K562 (cell line): ENCODE measurements at regions not wholly inside any gene's neighbourhood (a gene's known extent, or its start where the extent isn't known, plus 50 kb on each side); places are given as distances from the start of the nearest gene placed in this dataset.

Source experiments
- ATAC-seq: fragments of 200-7000 bp; cut with Tn5 transposase; 3 replicates; pipeline ENCODE4 v1.9.1; 2020; ENCODE audit warnings: moderate library complexity
- BruUV-seq: library from RNA; stranded (reverse); fragments of 400-500 nt; replicated peaks from 2 replicates; lab custom pipeline; 2021; lab: Mats Ljungman, UMichigan
- CTCF ChIA-PET: fragments of 300-600 bp; formaldehyde crosslinking; extraction: SDS; loops from one replicate; lab custom pipeline; 2021; ENCODE audit warnings: low intra/inter-chr PET ratio; lab: Yijun Ruan, JAX
- POLR2A ChIA-PET: fragments of 300-600, 350-650 bp; sonication (Branson Sonifier 250); formaldehyde crosslinking; extraction: SDS; loops from one replicate; lab custom pipeline; 2021; ENCODE audit warnings: antibody characterized with exemption, inconsistent platforms; lab: Yijun Ruan, JAX
- DNase-seq, 4 experiments: peaks; one replicate each; pipeline versions ENCODE4 v3.0.0 to v3.0.0-alpha.2; 2011 to 2018; ENCODE audit warnings: low spot score in 3 of 4, mixed read lengths in 3 of 4; ENCODE audit errors: extremely low read depth in 1 of 4
- FAIRE-seq: peaks from 2 replicates; lab custom pipeline; 2011; peaks lifted over from hg19 to GRCh38; lab: Jason Lieb, UNC
- H2AFZ ChIP-seq: 2 replicates; pipeline ENCODE4 v1.6.0; 2011; ENCODE audit warnings: low read depth, low read length, control low read depth, inconsistent platforms
- H3K27ac ChIP-seq: fragments of 200-600 bp; 3 replicates; pipeline ENCODE4 v1.8.0; 2011; ENCODE audit warnings: low read depth, mild to moderate bottlenecking, control low read depth, inconsistent platforms, low read length, moderate library complexity, mixed read lengths; ENCODE audit errors: extremely low read depth
- H3K27me3 ChIP-seq, 2 experiments: fragments of 300-600 bp in 1 of 2; 2 replicates in 1 of 2; 3 replicates in 1 of 2; pipeline versions ENCODE4 v1.6.0 to v1.8.0; 2011; ENCODE audit warnings: inconsistent platforms in 2 of 2, low read length in 2 of 2, mild to moderate bottlenecking in 1 of 2, mixed read lengths in 1 of 2, moderate library complexity in 1 of 2; ENCODE audit not compliant: control insufficient read depth in 2 of 2, insufficient read depth in 2 of 2
- H3K36me3 ChIP-seq: fragments of 300-600 bp; 3 replicates; pipeline ENCODE4 v1.8.0; 2011; ENCODE audit warnings: mild to moderate bottlenecking, low read length, inconsistent platforms; ENCODE audit not compliant: control insufficient read depth, insufficient read depth
- H3K4me1 ChIP-seq, 2 experiments: fragments of 200-600 bp in 1 of 2; replicated peaks in 1 of 2; 2 replicates in 1 of 2; 3 replicates in 1 of 2; pipeline versions ENCODE4 v1.5.1 to v1.8.0; 2011; ENCODE audit warnings: inconsistent platforms in 2 of 2, low read length in 2 of 2, mild to moderate bottlenecking in 1 of 2, mixed read lengths in 1 of 2, moderate library complexity in 1 of 2; ENCODE audit not compliant: control insufficient read depth in 2 of 2, insufficient read depth in 2 of 2
- H3K4me2 ChIP-seq: 2 replicates; pipeline ENCODE4 v1.6.1; 2011; ENCODE audit warnings: low read length, control low read depth, inconsistent platforms, mixed read lengths; ENCODE audit not compliant: insufficient read depth
- H3K4me3 ChIP-seq: fragments of 200-600 bp; sonication (generic), shearing (Covaris generic); 2 replicates; pipeline ENCODE4 v1.5.1; 2016; ENCODE audit warnings: control low read depth, inconsistent platforms
- H3K79me2 ChIP-seq: fragments of 200-600 bp; 3 replicates; pipeline ENCODE4 v1.8.0; 2011; ENCODE audit warnings: low read length, inconsistent platforms; ENCODE audit not compliant: control insufficient read depth, insufficient read depth
- H3K9ac ChIP-seq, 2 experiments: 2 replicates each; pipeline versions ENCODE4 v1.6.0 to v1.6.1; 2011; ENCODE audit warnings: low read depth in 2 of 2, low read length in 2 of 2, control low read depth in 1 of 2, inconsistent platforms in 1 of 2, mild to moderate bottlenecking in 1 of 2, mixed read lengths in 1 of 2; ENCODE audit not compliant: insufficient read depth in 1 of 2
- H3K9me1 ChIP-seq: one replicate; pipeline ENCODE4 v1.6.0; 2011; ENCODE audit warnings: inconsistent platforms, mild to moderate bottlenecking, low read length, moderate library complexity; ENCODE audit not compliant: control insufficient read depth, insufficient read depth
- H3K9me3 ChIP-seq: replicated peaks from 2 replicates; pipeline ENCODE4 v1.5.1; 2011; ENCODE audit warnings: low read depth, low read length, inconsistent platforms; ENCODE audit not compliant: control insufficient read depth, insufficient read depth
- H4K20me1 ChIP-seq: replicated peaks from 2 replicates; pipeline ENCODE4 v1.6.1; 2011; ENCODE audit warnings: low read length, inconsistent platforms, mixed read lengths; ENCODE audit not compliant: control insufficient read depth, insufficient read depth
- BCL6 ChIP-seq: fragments of 250-450 bp; sonication (Bioruptor Pico); IDR thresholded peaks from 2 replicates; pipeline ENCODE4 v1.4.0; 2020
- BHLHE40 ChIP-seq: IDR thresholded peaks from 2 replicates; pipeline ENCODE4 v1.6.1; 2011; ENCODE audit warnings: low read length, improper control_type of control experiment
- CSDE1 ChIP-seq, 2 experiments: fragments of 450-650 bp; IDR thresholded peaks; 2 replicates each; pipeline ENCODE4 v1.6.1; 2016; ENCODE audit warnings: mild to moderate bottlenecking in 1 of 2
- DACH1 ChIP-seq: fragments of 450-650 bp; IDR thresholded peaks from 2 replicates; pipeline ENCODE4 v1.6.1; 2018; ENCODE audit not compliant: partially characterized antibody
- GTF3C2 ChIP-seq: IDR thresholded peaks from 3 replicates; pipeline ENCODE4 v1.6.1; 2011; ENCODE audit warnings: borderline replicate concordance, mild to moderate bottlenecking, moderate library complexity; ENCODE audit not compliant: insufficient read length; ENCODE audit errors: extremely low read depth
- MECOM ChIP-seq: fragments of 250-450 bp; sonication (Bioruptor Pico); IDR thresholded peaks from 2 replicates; pipeline ENCODE4 v1.8.0; 2022; ENCODE audit warnings: inconsistent platforms
- NR1H2 ChIP-seq: sonication (generic); formaldehyde crosslinking; IDR thresholded peaks from 2 replicates; pipeline ENCODE4 v1.4.0; 2020; ENCODE audit warnings: mild to moderate bottlenecking, missing genetic modification reagents
- PKNOX1 ChIP-seq: fragments of 450-650 bp; IDR thresholded peaks from 2 replicates; pipeline ENCODE4 v1.6.1; 2016
- SUPT5H ChIP-seq: fragments of 450-650 bp; IDR thresholded peaks from 2 replicates; pipeline ENCODE4 v1.6.1; 2016
- ZNF165 ChIP-seq: fragments of 250-450 bp; sonication (Bioruptor Pico); IDR thresholded peaks from 2 replicates; pipeline ENCODE4 v1.4.0; 2020; ENCODE audit warnings: borderline replicate concordance
- ZNF263 ChIP-seq: sonication (generic); formaldehyde crosslinking; IDR thresholded peaks from 2 replicates; pipeline ENCODE4 v1.8.0; 2022; ENCODE audit warnings: mild to moderate bottlenecking, missing genetic modification reagents, borderline replicate concordance
- WGBS: fragments of 100-300 bp; shearing (Covaris generic); methylation state at CpG from one replicate; pipeline ENCODE4 v1.1.6; 2016; ENCODE audit warnings: low coverage, mixed read lengths; ENCODE audit not compliant: insufficient coverage; ENCODE audit errors: missing lambda C conversion rate; 5-methylcytosine and 5-hydroxymethylcytosine counted together
- in situ Hi-C: fragments of 300-500 bp; cut with MboI; formaldehyde crosslinking; loops from 4 replicates; pipeline ENCODE4 v1.15.0; 2018; ENCODE audit warnings: inconsistent platforms, mixed read lengths
- intact Hi-C: fragments of 100-400 bp; cut with micrococcal nuclease; formaldehyde crosslinking; loops from 2 replicates; pipeline ENCODE4 v1.14.2; 2022

- DNase-seq (no peak), FAIRE-seq (no peak), ATAC-seq (no peak)
- H3K9me3 ChIP-seq = no peaks in the 10 kb centered on the region
- H3K36me3 ChIP-seq = no peaks in the 10 kb centered on the region
- in situ Hi-C loops = no loop called here
- H4K20me1 ChIP-seq = no peaks in the 10 kb centered on the region
- H3K27me3 ChIP-seq = peaks cover 16 to 47% of the 10 kb centered on the region in 2 experiments; a peak in 4 of 5 replicates
- no peak overlapping the region for H3K9ac ChIP-seq
- no TSS peak for BruUV-seq
- intact Hi-C loops = no loop called here
- no peak overlapping the region for H3K27ac ChIP-seq
- H2AFZ ChIP-seq = no peak overlapping the region
- no peak overlapping the region for H3K4me2 ChIP-seq
- H3K4me1 ChIP-seq = peaks cover 0 to 13% of the 10 kb centered on the region in 2 experiments; a peak in 1 of 5 replicates
- POLR2A ChIA-PET = no interaction called here
- no peaks in the 10 kb centered on the region for H3K9me1 ChIP-seq
- H3K79me2 ChIP-seq = no peaks in the 10 kb centered on the region
- CTCF ChIA-PET = no interaction called here
- under 1% methylated on average over 21 of the region's 21 CpGs for WGBS
- no peak overlapping the region for H3K4me3 ChIP-seq
- TF ChIP-seq SUPT5H (no peak), PKNOX1 (no peak)
These were observed 162.2 kb downstream of the TBXT start for GRCh38 chr6:166005401-166005943.

GRCh38 chr6:166004876-166005275 lies 162.8 kb downstream of the TBXT start:
- FAIRE-seq (no peak), DNase-seq (no peak), ATAC-seq (no peak)
- ChIA-PET CTCF (no interaction called here), POLR2A (no interaction called here)
- Histone ChIP-seq H3K9ac (no peak overlapping the region), H3K4me1 (peaks cover 0 to 13% of the 10 kb centered on the region in 2 experiments; a peak in 1 of 5 replicates), H3K27ac (no peak overlapping the region), H3K9me1 (no peaks in the 10 kb centered on the region), H3K4me2 (no peak overlapping the region), H3K9me3 (no peaks in the 10 kb centered on the region), H3K79me2 (no peaks in the 10 kb centered on the region), H3K27me3 (peaks cover 16 to 41% of the 10 kb centered on the region in 2 experiments; a peak in 4 of 5 replicates), H2AFZ (no peak overlapping the region), H3K4me3 (no peak overlapping the region), H4K20me1 (no peaks in the 10 kb centered on the region), H3K36me3 (no peaks in the 10 kb centered on the region)
- no TSS peak for BruUV-seq
- intact Hi-C loops = no loop called here
- in situ Hi-C loops = no loop called here
- WGBS = 1% methylated on average over 12 of the region's 12 CpGs
- TF ChIP-seq BHLHE40 = no peak
- TF ChIP-seq NR1H2 (CRISPR knock-in tag) = no peak
- TF ChIP-seq MECOM (CRISPR knock-in tag) = no peak
- TF ChIP-seq DACH1 = no peak
- no peak for TF ChIP-seq ZNF165
- no peak for TF ChIP-seq BCL6 (CRISPR knock-in tag)
- TF ChIP-seq GTF3C2 = no peak
- TF ChIP-seq CSDE1 (IDR thresholded peaks at IDR 0.05) = no peak
- no peak for TF ChIP-seq ZNF263
